ENCODE measurements at regions not wholly inside any gene's neighbourhood (a gene's known extent, or its start where the extent isn't known, plus 50 kb on each side); places are given as distances from the start of the nearest gene placed in this dataset.
"Not testable (repeated sequence)": the region's sequence is repeated elsewhere in the genome, so short reads cannot be mapped to it uniquely, and the experiment has no call there.

GRCh38 chr6:21282360-21282759 is 311.2 kb upstream of the SOX4 start:
- H3K27me3 Mint-ChIP-seq (ENCODE audit: low read depth); H3K4me3 Mint-ChIP-seq; H3K9me3 Mint-ChIP-seq; H3K36me3 Mint-ChIP-seq (ENCODE audit: low read depth); H3K27ac Mint-ChIP-seq; DNase-seq; intact Hi-C loops (cut with micrococcal nuclease); H3K4me1 Mint-ChIP-seq (ENCODE audit: low read depth): not testable (repeated sequence)
- CTCF ChIA-PET, result interaction anchor here (0.7 kb wide), 1 partner anchor 160 kb away, joined by 5 read pairs; no protein-coding TSS in a partner anchor

GRCh38 chr6:21284166-21284565 is 309.4 kb upstream of the SOX4 start:
- H3K4me3 Mint-ChIP-seq, result no peak overlapping the region
- CTCF ChIA-PET, result no interaction called here
- intact Hi-C loops (cut with micrococcal nuclease), result no loop called here
- no peaks in the 10 kb centered on the region for H3K4me1 Mint-ChIP-seq (ENCODE audit: low read depth)
- peaks cover 3% of the 10 kb centered on the region for H3K27me3 Mint-ChIP-seq (ENCODE audit: low read depth)
- no peaks in the 10 kb centered on the region for H3K9me3 Mint-ChIP-seq
- no peaks in the 10 kb centered on the region for H3K36me3 Mint-ChIP-seq (ENCODE audit: low read depth)
- no peak for DNase-seq
- no peak overlapping the region for H3K27ac Mint-ChIP-seq

GRCh38 chr6:21284706-21285105 is 308.8 kb upstream of the SOX4 start:
- H3K4me1 Mint-ChIP-seq (ENCODE audit: low read depth), result no peaks in the 10 kb centered on the region
- intact Hi-C loops (cut with micrococcal nuclease), result no loop called here
- CTCF ChIA-PET, result no interaction called here
- no peak overlapping the region for H3K4me3 Mint-ChIP-seq
- H3K27ac Mint-ChIP-seq, result no peak overlapping the region
- peaks cover 3% of the 10 kb centered on the region for H3K27me3 Mint-ChIP-seq (ENCODE audit: low read depth)
- no peaks in the 10 kb centered on the region for H3K9me3 Mint-ChIP-seq
- H3K36me3 Mint-ChIP-seq (ENCODE audit: low read depth), result no peaks in the 10 kb centered on the region
- DNase-seq, result no peak

DNA sequence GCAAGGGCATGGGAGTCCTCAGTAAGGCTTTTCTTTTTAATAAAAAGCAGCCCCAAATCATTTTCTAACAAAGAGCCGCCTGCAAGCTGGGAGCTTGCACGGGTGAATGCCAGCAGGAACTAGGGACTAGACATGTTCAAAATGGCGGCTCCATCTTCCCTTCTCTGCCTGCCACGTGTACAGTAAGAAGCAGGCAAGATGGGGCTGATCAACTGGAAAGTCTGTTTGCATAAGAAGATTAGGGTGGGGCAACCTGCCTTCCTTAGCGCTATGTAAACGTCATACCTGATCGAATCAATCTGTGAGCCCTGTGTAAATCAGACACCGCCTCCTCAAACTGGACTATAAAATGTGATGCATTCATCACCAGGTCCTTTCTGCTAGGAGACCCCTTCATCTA is 299.4 kb upstream of the SOX4 start:
- H3K9me3 Mint-ChIP-seq, result no peaks in the 10 kb centered on the region
- CTCF ChIA-PET, result no interaction called here
- H3K4me3 Mint-ChIP-seq, result no peak overlapping the region
- intact Hi-C loops (cut with micrococcal nuclease), result no loop called here
- no peaks in the 10 kb centered on the region for H3K4me1 Mint-ChIP-seq (ENCODE audit: low read depth)
- no peak overlapping the region for H3K27ac Mint-ChIP-seq
- H3K36me3 Mint-ChIP-seq (ENCODE audit: low read depth), result no peaks in the 10 kb centered on the region
- DNase-seq, result no peak
- peaks cover 12% of the 10 kb centered on the region for H3K27me3 Mint-ChIP-seq (ENCODE audit: low read depth)

- CTCF ChIA-PET, result interaction anchor here (0.6 kb wide), 1 partner anchor 11 kb away, joined by 4 read pairs; no protein-coding TSS in a partner anchor
- no peak overlapping the region for H3K4me3 Mint-ChIP-seq
- H3K27ac Mint-ChIP-seq, result no peak overlapping the region
- no peaks in the 10 kb centered on the region for H3K4me1 Mint-ChIP-seq (ENCODE audit: low read depth)
- peaks cover 2% of the 10 kb centered on the region for H3K9me3 Mint-ChIP-seq
- peaks cover 12% of the 10 kb centered on the region for H3K27me3 Mint-ChIP-seq (ENCODE audit: low read depth)
- no peaks in the 10 kb centered on the region for H3K36me3 Mint-ChIP-seq (ENCODE audit: low read depth)
- DNase-seq, result no peak
- intact Hi-C loops (cut with micrococcal nuclease), result no loop called here
Measured at GRCh38 chr6:21295506-21296240, 297.9 kb upstream of the SOX4 start.

DNA sequence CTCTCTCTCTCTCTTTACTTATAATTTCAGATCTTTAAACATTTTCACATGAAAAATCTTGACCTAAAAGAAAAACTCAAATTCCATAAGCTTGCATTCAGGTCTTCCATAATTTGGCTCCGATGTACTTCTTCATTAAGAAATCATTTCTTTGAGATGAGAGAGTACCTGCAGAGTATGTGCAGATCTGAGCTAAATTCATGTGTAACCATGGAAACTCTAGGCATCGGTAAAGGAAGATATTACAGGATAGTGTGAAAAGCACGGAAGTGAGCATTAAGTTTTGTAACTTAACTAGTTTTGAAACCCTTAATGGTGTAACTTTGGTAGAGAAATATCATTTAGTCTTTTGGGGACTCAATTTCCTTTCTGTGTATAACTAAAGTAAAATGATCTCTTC is 295.9 kb upstream of the SOX4 start:
- intact Hi-C loops (cut with micrococcal nuclease), result no loop called here
- no peaks in the 10 kb centered on the region for H3K36me3 Mint-ChIP-seq (ENCODE audit: low read depth)
- no peak overlapping the region for H3K27ac Mint-ChIP-seq
- no peak overlapping the region for H3K4me3 Mint-ChIP-seq
- H3K4me1 Mint-ChIP-seq (ENCODE audit: low read depth), result no peaks in the 10 kb centered on the region
- CTCF ChIA-PET, result no interaction called here
- H3K9me3 Mint-ChIP-seq, result peaks cover 3% of the 10 kb centered on the region
- H3K27me3 Mint-ChIP-seq (ENCODE audit: low read depth), result peaks cover 12% of the 10 kb centered on the region
- DNase-seq, result no peak

- CTCF ChIA-PET, result no interaction called here
- no peak overlapping the region for H3K27ac Mint-ChIP-seq
- peaks cover 3% of the 10 kb centered on the region for H3K9me3 Mint-ChIP-seq
- peaks cover 12% of the 10 kb centered on the region for H3K27me3 Mint-ChIP-seq (ENCODE audit: low read depth)
- no peaks in the 10 kb centered on the region for H3K36me3 Mint-ChIP-seq (ENCODE audit: low read depth)
- H3K4me1 Mint-ChIP-seq (ENCODE audit: low read depth), result no peaks in the 10 kb centered on the region
- no peak overlapping the region for H3K4me3 Mint-ChIP-seq
- DNase-seq, result no peak
- intact Hi-C loops (cut with micrococcal nuclease), result no loop called here
Measured at GRCh38 chr6:21299216-21299615, 294.3 kb upstream of the SOX4 start.

DNA sequence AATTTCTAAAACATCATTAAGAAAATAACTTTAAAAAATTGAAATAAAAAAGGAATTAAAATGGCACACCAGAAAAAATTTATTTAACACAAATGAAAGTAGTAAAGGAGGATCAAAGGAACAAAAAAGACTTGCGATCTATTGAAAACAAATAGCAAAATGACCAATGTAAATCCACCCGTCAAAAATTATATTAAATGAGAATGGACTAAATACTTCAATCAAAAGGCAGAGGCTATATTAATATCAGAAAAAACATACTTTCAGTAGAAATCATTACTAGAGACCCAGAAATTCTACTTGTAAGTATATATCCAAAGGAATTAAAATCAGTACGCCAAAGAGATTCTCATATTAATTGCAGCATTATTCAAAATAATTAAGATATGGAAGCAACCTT is 293.1 kb upstream of the SOX4 start:
- DNase-seq, result no peak
- intact Hi-C loops (cut with micrococcal nuclease), result no loop called here
- no peaks in the 10 kb centered on the region for H3K4me1 Mint-ChIP-seq (ENCODE audit: low read depth)
- no peak overlapping the region for H3K27ac Mint-ChIP-seq
- peaks cover 12% of the 10 kb centered on the region for H3K27me3 Mint-ChIP-seq (ENCODE audit: low read depth)
- H3K4me3 Mint-ChIP-seq, result no peak overlapping the region
- H3K9me3 Mint-ChIP-seq, result peaks cover 3% of the 10 kb centered on the region
- H3K36me3 Mint-ChIP-seq (ENCODE audit: low read depth), result no peaks in the 10 kb centered on the region
- CTCF ChIA-PET, result no interaction called here

DNA sequence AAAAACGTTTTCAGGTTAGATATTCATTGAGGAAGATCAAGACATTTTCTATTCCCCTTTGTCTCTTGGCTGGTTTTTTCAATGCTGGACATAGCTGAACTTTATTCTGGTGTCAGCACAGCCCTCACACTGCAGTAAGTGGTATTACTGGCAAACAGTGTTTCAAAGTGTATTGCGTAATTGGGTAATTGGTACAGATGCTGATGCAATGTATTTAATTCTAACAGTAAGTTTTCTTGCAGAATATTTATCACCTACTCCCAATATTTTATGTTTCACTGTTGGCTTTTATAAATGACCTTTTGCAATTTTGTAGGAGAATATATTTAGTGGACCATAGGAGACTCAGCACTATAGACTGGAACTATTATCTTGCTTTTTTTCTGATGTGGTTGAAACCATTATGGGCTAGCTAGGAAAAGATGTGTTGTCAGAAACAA is 287.6 kb upstream of the SOX4 start:
- Mint-ChIP-seq H3K4me3 (no peak overlapping the region), H3K9me3 (peaks cover 2% of the 10 kb centered on the region), H3K36me3 (ENCODE audit: low read depth) (no peaks in the 10 kb centered on the region), H3K27ac (no peak overlapping the region), H3K4me1 (ENCODE audit: low read depth) (no peaks in the 10 kb centered on the region), H3K27me3 (ENCODE audit: low read depth) (peaks cover 6% of the 10 kb centered on the region)
- DNase-seq, result no peak
- intact Hi-C loops (cut with micrococcal nuclease), result no loop called here
- CTCF ChIA-PET, result no interaction called here

GRCh38 chr6:21306546-21306945 is 287.0 kb upstream of the SOX4 start:
- intact Hi-C loops (cut with micrococcal nuclease), result no loop called here
- H3K9me3 Mint-ChIP-seq, result no peaks in the 10 kb centered on the region
- DNase-seq, result no peak
- no peak overlapping the region for H3K27ac Mint-ChIP-seq
- H3K4me3 Mint-ChIP-seq, result no peak overlapping the region
- H3K36me3 Mint-ChIP-seq (ENCODE audit: low read depth), result no peaks in the 10 kb centered on the region
- no peaks in the 10 kb centered on the region for H3K4me1 Mint-ChIP-seq (ENCODE audit: low read depth)
- H3K27me3 Mint-ChIP-seq (ENCODE audit: low read depth), result peaks cover 7% of the 10 kb centered on the region
- CTCF ChIA-PET, result interaction anchor here (0.6 kb wide), 1 partner anchor 11 kb away, joined by 4 read pairs; no protein-coding TSS in a partner anchor

- intact Hi-C loops (cut with micrococcal nuclease), result no loop called here
- CTCF ChIA-PET, result interaction anchor here (0.8 kb wide), 1 partner anchor 153 kb away, joined by 3 read pairs; no protein-coding TSS in a partner anchor
- Mint-ChIP-seq H3K27ac (no peak overlapping the region), H3K9me3 (no peaks in the 10 kb centered on the region), H3K36me3 (ENCODE audit: low read depth) (no peaks in the 10 kb centered on the region), H3K4me1 (ENCODE audit: low read depth) (no peaks in the 10 kb centered on the region), H3K27me3 (ENCODE audit: low read depth) (peaks cover 9% of the 10 kb centered on the region), H3K4me3 (no peak overlapping the region)
- no peak for DNase-seq
Measured at GRCh38 chr6:21309807-21310221, 283.7 kb upstream of the SOX4 start.

GRCh38 chr6:21310568-21311140 is 282.9 kb upstream of the SOX4 start:
- Mint-ChIP-seq H3K27ac (no peak overlapping the region), H3K9me3 (no peaks in the 10 kb centered on the region), H3K4me3 (no peak overlapping the region), H3K4me1 (ENCODE audit: low read depth) (no peaks in the 10 kb centered on the region), H3K27me3 (ENCODE audit: low read depth) (peaks cover 9% of the 10 kb centered on the region), H3K36me3 (ENCODE audit: low read depth) (no peaks in the 10 kb centered on the region)
- intact Hi-C loops (cut with micrococcal nuclease), result no loop called here
- DNase-seq, result no peak
- CTCF ChIA-PET, result interaction anchor here (0.8 kb wide), 1 partner anchor 152 kb away, joined by 3 read pairs; no protein-coding TSS in a partner anchor

GRCh38 chr6:21312118-21312517 is 281.4 kb upstream of the SOX4 start:
- no peak for DNase-seq
- Mint-ChIP-seq H3K36me3 (ENCODE audit: low read depth) (no peaks in the 10 kb centered on the region), H3K4me3 (no peak overlapping the region), H3K27ac (no peak overlapping the region), H3K4me1 (ENCODE audit: low read depth) (no peaks in the 10 kb centered on the region), H3K27me3 (ENCODE audit: low read depth) (peaks cover 9% of the 10 kb centered on the region), H3K9me3 (no peaks in the 10 kb centered on the region)
- intact Hi-C loops (cut with micrococcal nuclease), result no loop called here
- CTCF ChIA-PET, result no interaction called here

All from activated naive CD4-positive, alpha-beta T cell treated with anti-CD3 and anti-CD28 coated beads for 36 hours (primary cell).